ENCODE measurements at regions not wholly inside any gene's neighbourhood (a gene's known extent, or its start where the extent isn't known, plus 50 kb on each side); places are given as distances from the start of the nearest gene placed in this dataset.

GRCh38 chr5:162282191-162282590, 214.6 kb downstream of the GABRG2 start:
- Mint-ChIP-seq H3K27ac (ENCODE audit: unreplicated experiment) (no peak overlapping the region), H3K27me3 (ENCODE audit: low read depth) (no peaks in the 10 kb centered on the region), H3K4me3 (ENCODE audit: unreplicated experiment) (no peak overlapping the region), H3K9me3 (ENCODE audit: low read depth) (peaks cover 12% of the 10 kb centered on the region), H3K4me1 (ENCODE audit: low read depth) (no peaks in the 10 kb centered on the region), H3K36me3 (ENCODE audit: low read depth) (no peaks in the 10 kb centered on the region)
- no peak for TF ChIP-seq CTCF (IDR thresholded peaks at IDR 0.05)
- DNase-seq (ENCODE audit: low spot score): no peak

- DNase-seq (ENCODE audit: low spot score): no peak
- Mint-ChIP-seq H3K36me3 (ENCODE audit: low read depth) (no peaks in the 10 kb centered on the region), H3K4me1 (ENCODE audit: low read depth) (no peaks in the 10 kb centered on the region), H3K27me3 (ENCODE audit: low read depth) (peaks cover 2% of the 10 kb centered on the region), H3K4me3 (ENCODE audit: unreplicated experiment) (no peak overlapping the region), H3K27ac (ENCODE audit: unreplicated experiment) (no peak overlapping the region), H3K9me3 (ENCODE audit: low read depth) (peaks cover 8% of the 10 kb centered on the region)
- TF ChIP-seq CTCF (IDR thresholded peaks at IDR 0.05): no peak
These were observed 216.0 kb downstream of the GABRG2 start for GRCh38 chr5:162283609-162284008.

- Mint-ChIP-seq H3K9me3 (ENCODE audit: low read depth) (peaks cover 4% of the 10 kb centered on the region), H3K4me3 (ENCODE audit: unreplicated experiment) (no peak overlapping the region), H3K4me1 (ENCODE audit: low read depth) (no peaks in the 10 kb centered on the region), H3K27me3 (ENCODE audit: low read depth) (peaks cover 2% of the 10 kb centered on the region), H3K36me3 (ENCODE audit: low read depth) (no peaks in the 10 kb centered on the region), H3K27ac (ENCODE audit: unreplicated experiment) (no peak overlapping the region)
- no peak for TF ChIP-seq CTCF (IDR thresholded peaks at IDR 0.05)
- no peak for DNase-seq (ENCODE audit: low spot score)
These were observed 221.2 kb downstream of the GABRG2 start for GRCh38 chr5:162288647-162289296.

- peaks cover 6% of the 10 kb centered on the region for H3K9me3 Mint-ChIP-seq (ENCODE audit: low read depth)
- no peaks in the 10 kb centered on the region for H3K4me1 Mint-ChIP-seq (ENCODE audit: low read depth)
- no peaks in the 10 kb centered on the region for H3K36me3 Mint-ChIP-seq (ENCODE audit: low read depth)
- no peak for DNase-seq (ENCODE audit: low spot score)
- peaks cover 2% of the 10 kb centered on the region for H3K27me3 Mint-ChIP-seq (ENCODE audit: low read depth)
- no peak overlapping the region for H3K27ac Mint-ChIP-seq (ENCODE audit: unreplicated experiment)
- H3K4me3 Mint-ChIP-seq (ENCODE audit: unreplicated experiment): no peak overlapping the region
- no peak for TF ChIP-seq CTCF (IDR thresholded peaks at IDR 0.05)
These were observed 221.9 kb downstream of the GABRG2 start for GRCh38 chr5:162289489-162289888.

- TF ChIP-seq CTCF (IDR thresholded peaks at IDR 0.05): no peak
- Mint-ChIP-seq H3K27ac (ENCODE audit: unreplicated experiment) (no peak overlapping the region), H3K4me3 (ENCODE audit: unreplicated experiment) (no peak overlapping the region), H3K27me3 (ENCODE audit: low read depth) (no peaks in the 10 kb centered on the region), H3K9me3 (ENCODE audit: low read depth) (peaks cover 17% of the 10 kb centered on the region), H3K36me3 (ENCODE audit: low read depth) (no peaks in the 10 kb centered on the region), H3K4me1 (ENCODE audit: low read depth) (no peaks in the 10 kb centered on the region)
- DNase-seq (ENCODE audit: low spot score): peak; percentile 58
These were observed 232.2 kb downstream of the GABRG2 start for GRCh38 chr5:162299793-162300192.

Data from chondrocyte (in vitro differentiated cells).